Left lung (tissue), 4 donors: ENCODE measurements at regions not wholly inside any gene's neighbourhood (a gene's known extent, or its start where the extent isn't known, plus 50 kb on each side); places are given as distances from the start of the nearest gene placed in this dataset.
A peak's percentile ranks its signal among the peaks of the same experiment; 100 is the strongest.

Source experiments
- ATAC-seq: fragments of 200-7000 bp; cut with Tn5 transposase; one replicate; pipeline ENCODE4 v1.9.1; 2020; ENCODE audit warnings: moderate library complexity
- DNase-seq, 4 donors: peaks; one replicate each; pipeline ENCODE4 v3.0.0-alpha.2; 2013 to 2020
- H3K27ac ChIP-seq, 2 donors: fragments of 200-600 bp; sonication (generic) in 1 of 2; one replicate each; pipeline versions ENCODE4 v1.5.0 to v1.8.0; 2020 to 2021
- H3K27me3 ChIP-seq, 2 donors: fragments of 200-600 bp; sonication (generic) in 1 of 2; one replicate each; pipeline versions ENCODE4 v1.5.0 to v1.8.0; 2020 to 2021
- H3K36me3 ChIP-seq, 2 donors: fragments of 200-600 bp; sonication (generic) in 1 of 2; one replicate each; pipeline versions ENCODE4 v1.5.0 to v1.8.0; 2020 to 2021
- H3K4me1 ChIP-seq, 2 donors: fragments of 200-600 bp; one replicate each; pipeline ENCODE4 v1.8.0; 2021
- H3K4me3 ChIP-seq, 2 donors: fragments of 200-600 bp; sonication (generic) in 1 of 2; one replicate each; pipeline versions ENCODE4 v1.5.0 to v1.8.0; 2020 to 2021; ENCODE audit warnings: mild to moderate bottlenecking in 1 of 2
- H3K9me3 ChIP-seq, 2 donors: fragments of 200-600 bp; sonication (generic) in 1 of 2; one replicate each; pipeline versions ENCODE4 v1.5.0 to v1.8.0; 2020 to 2021
- CTCF ChIP-seq, 2 donors: fragments of 200-600 bp; sonication (generic) in 1 of 2; IDR thresholded peaks; one replicate each; pipeline versions ENCODE4 v1.5.0 to v1.8.0; 2021; ENCODE audit warnings: antibody characterized with exemption in 2 of 2
- intact Hi-C, 2 donors: fragments of 100-400 bp; cut with DNase I; formaldehyde crosslinking; loops; one replicate each; pipeline versions ENCODE4 v1.11.2 to v1.14.2; 2022
- donor health status: DM: no; HTN: yes; CAD: no.
- donor health status: DM: no; HTN: no; CAD: no.

GRCh38 chr12:25818596-25819390 lies 139.7 kb upstream of the RASSF8 start:
- no peak for TF ChIP-seq CTCF (IDR thresholded peaks at IDR 0.05)
- intact Hi-C loops: no loop called here

GRCh38 chr12:25819691-25820090 lies 138.8 kb upstream of the RASSF8 start:
- TF ChIP-seq CTCF (IDR thresholded peaks at IDR 0.05): no peak
- intact Hi-C loops: no loop called here
- ATAC-seq: no peak
- Histone ChIP-seq H3K27me3 (no peaks in the 10 kb centered on the region), H3K36me3 (no peaks in the 10 kb centered on the region), H3K9me3 (no peaks in the 10 kb centered on the region), H3K4me3 (no peak overlapping the region), H3K27ac (no peak overlapping the region), H3K4me1 (no peaks in the 10 kb centered on the region)
- DNase-seq: no peak

More at GRCh38 chr12:25818596-25819390, 139.7 kb upstream of the RASSF8 start:
- DNase-seq (no peak), ATAC-seq (no peak)
- Histone ChIP-seq H3K4me3 (no peak overlapping the region), H3K27ac (no peak overlapping the region), H3K36me3 (no peaks in the 10 kb centered on the region), H3K27me3 (no peaks in the 10 kb centered on the region), H3K9me3 (no peaks in the 10 kb centered on the region), H3K4me1 (no peaks in the 10 kb centered on the region)

- H3K36me3 ChIP-seq: no peaks in the 10 kb centered on the region
- TF ChIP-seq CTCF (IDR thresholded peaks at IDR 0.05): no peak
- no peaks in the 10 kb centered on the region for H3K9me3 ChIP-seq
- ATAC-seq (no peak), DNase-seq (no peak)
- H3K27ac ChIP-seq: no peak overlapping the region
- H3K4me3 ChIP-seq: no peak overlapping the region
- intact Hi-C loops: no loop called here
- H3K27me3 ChIP-seq: no peaks in the 10 kb centered on the region
- H3K4me1 ChIP-seq: no peaks in the 10 kb centered on the region
Observed at GRCh38 chr12:25822281-25822680, 136.2 kb upstream of the RASSF8 start.

- no peak overlapping the region for H3K4me3 ChIP-seq
- H3K27me3 ChIP-seq: no peaks in the 10 kb centered on the region
- H3K9me3 ChIP-seq: no peaks in the 10 kb centered on the region
- DNase-seq: no peak
- no peak overlapping the region for H3K27ac ChIP-seq
- intact Hi-C loops: no loop called here
- peak; percentile 82 for ATAC-seq
- no peaks in the 10 kb centered on the region for H3K36me3 ChIP-seq
- H3K4me1 ChIP-seq: no peaks in the 10 kb centered on the region
- TF ChIP-seq CTCF (IDR thresholded peaks at IDR 0.05): no peak
Observed at GRCh38 chr12:25824734-25825133, 133.7 kb upstream of the RASSF8 start.

- Histone ChIP-seq H3K27me3 (no peaks in the 10 kb centered on the region), H3K4me3 (no peak overlapping the region), H3K36me3 (no peaks in the 10 kb centered on the region), H3K27ac (no peak overlapping the region), H3K4me1 (no peaks in the 10 kb centered on the region), H3K9me3 (no peaks in the 10 kb centered on the region)
- intact Hi-C loops: no loop called here
- DNase-seq (no peak), ATAC-seq (no peak)
- no peak for TF ChIP-seq CTCF (IDR thresholded peaks at IDR 0.05)
Observed at GRCh38 chr12:25825446-25825845, 133.0 kb upstream of the RASSF8 start.
